ENCODE measurements at regions not wholly inside any gene's neighbourhood (a gene's known extent, or its start where the extent isn't known, plus 50 kb on each side); places are given as distances from the start of the nearest gene placed in this dataset.

- no peak for TF ChIP-seq CTCF (IDR thresholded peaks at IDR 0.05; ENCODE audit: low read depth, low read length)
- no peak overlapping the region for H3K4me3 ChIP-seq (ENCODE audit: low read depth, low read length)
These were observed 108.6 kb downstream of the ABCC12 start for GRCh38 chr16:48047241-48047640.

GRCh38 chr16:48044117-48044516 is 111.7 kb downstream of the ABCC12 start:
- H3K4me3 ChIP-seq (ENCODE audit: low read depth, low read length) = no peak overlapping the region
- no peak for TF ChIP-seq CTCF (IDR thresholded peaks at IDR 0.05; ENCODE audit: low read depth, low read length)

- no peak overlapping the region for H3K4me3 ChIP-seq (ENCODE audit: low read depth, low read length)
- no peak for TF ChIP-seq CTCF (IDR thresholded peaks at IDR 0.05; ENCODE audit: low read depth, low read length)
These were observed 113.8 kb downstream of the ABCC12 start for GRCh38 chr16:48041981-48042421.

GRCh38 chr16:48035142-48035541 is 120.7 kb downstream of the ABCC12 start:
- H3K4me3 ChIP-seq (ENCODE audit: low read depth, low read length) = no peak overlapping the region
- no peak for TF ChIP-seq CTCF (IDR thresholded peaks at IDR 0.05; ENCODE audit: low read depth, low read length)

GRCh38 chr16:48030926-48031325 is 124.9 kb downstream of the ABCC12 start:
- H3K4me3 ChIP-seq (ENCODE audit: low read depth, low read length) = no peak overlapping the region
- TF ChIP-seq CTCF (IDR thresholded peaks at IDR 0.05; ENCODE audit: low read depth, low read length) = no peak

- no peak for TF ChIP-seq CTCF (IDR thresholded peaks at IDR 0.05; ENCODE audit: low read depth, low read length)
These were observed 126.0 kb downstream of the ABCC12 start for GRCh38 chr16:48029768-48030167.

GRCh38 chr16:48025359-48025758 is 130.4 kb downstream of the ABCC12 start:
- no peak overlapping the region for H3K4me3 ChIP-seq (ENCODE audit: low read depth, low read length)
- no peak for TF ChIP-seq CTCF (IDR thresholded peaks at IDR 0.05; ENCODE audit: low read depth, low read length)

More at GRCh38 chr16:48029768-48030167, 126.0 kb downstream of the ABCC12 start:
- no peak overlapping the region for H3K4me3 ChIP-seq (ENCODE audit: low read depth, low read length)
